ENCODE measurements at regions not wholly inside any gene's neighbourhood (a gene's known extent, or its start where the extent isn't known, plus 50 kb on each side); places are given as distances from the start of the nearest gene placed in this dataset.

GRCh38 chrX:96311366-96311765 is 373.3 kb upstream of the DIAPH2 start:
- no peak overlapping the region for H3K27ac ChIP-seq (replicated peaks in 1 of 4)
- H3K9me3 ChIP-seq, result peaks cover 0 to 6% (median 0%) of the 10 kb centered on the region in 4 donors
- H3K4me1 ChIP-seq, result no peaks in the 10 kb centered on the region
- H3K36me3 ChIP-seq, result no peaks in the 10 kb centered on the region
- WGBS, result 65% methylated on average over 1 of the region's 1 CpG
- no peaks in the 10 kb centered on the region for H3K27me3 ChIP-seq
- DNase-seq (ENCODE audit: extremely low spot score), result no peak
- intact Hi-C loops (cut with DNase I), result no loop called here
- TF ChIP-seq POLR2AphosphoS5 (IDR thresholded peaks at IDR 0.05) (no peak), EP300 (IDR thresholded peaks at IDR 0.05) (no peak), CTCF (IDR thresholded peaks at IDR 0.05) (no peak), POLR2A (IDR thresholded peaks at IDR 0.05; ENCODE audit: low read depth) (no peak)
- no peak overlapping the region for H3K4me3 ChIP-seq

- TF ChIP-seq POLR2AphosphoS5 (IDR thresholded peaks at IDR 0.05) (no peak), CTCF (IDR thresholded peaks at IDR 0.05) (no peak), EP300 (IDR thresholded peaks at IDR 0.05) (no peak), POLR2A (IDR thresholded peaks at IDR 0.05; ENCODE audit: low read depth) (no peak)
- Histone ChIP-seq H3K4me1 (no peaks in the 10 kb centered on the region), H3K27me3 (no peaks in the 10 kb centered on the region), H3K27ac (replicated peaks in 1 of 4) (no peak overlapping the region), H3K4me3 (no peak overlapping the region), H3K9me3 (peaks cover 0 to 3% (median 0%) of the 10 kb centered on the region in 4 donors), H3K36me3 (no peaks in the 10 kb centered on the region)
- 60% methylated on average over 2 of the region's 2 CpGs for WGBS
- no peak for DNase-seq (ENCODE audit: extremely low spot score)
- intact Hi-C loops (cut with DNase I), result no loop called here
Observed at GRCh38 chrX:96314985-96315384, 369.7 kb upstream of the DIAPH2 start.

GRCh38 chrX:96361844-96362243 is 322.8 kb upstream of the DIAPH2 start:
- DNase-seq (ENCODE audit: extremely low spot score), result no peak
- WGBS, result 78% methylated on average over 3 of the region's 3 CpGs
- TF ChIP-seq POLR2A (IDR thresholded peaks at IDR 0.05; ENCODE audit: low read depth) (no peak), CTCF (IDR thresholded peaks at IDR 0.05) (no peak), EP300 (IDR thresholded peaks at IDR 0.05) (no peak), POLR2AphosphoS5 (IDR thresholded peaks at IDR 0.05) (no peak)
- H3K4me3 ChIP-seq, result no peak overlapping the region
- no peaks in the 10 kb centered on the region for H3K4me1 ChIP-seq
- no peak overlapping the region for H3K27ac ChIP-seq (replicated peaks in 1 of 4)
- intact Hi-C loops (cut with DNase I), result no loop called here
- no peaks in the 10 kb centered on the region for H3K27me3 ChIP-seq
- no peaks in the 10 kb centered on the region for H3K9me3 ChIP-seq
- no peaks in the 10 kb centered on the region for H3K36me3 ChIP-seq

- peak overlapping the region in 1 of 4 donors; percentile 30 for H3K4me3 ChIP-seq
Observed at GRCh38 chrX:96372313-96373046, 312.2 kb upstream of the DIAPH2 start.

More at GRCh38 chrX:96372313-96373046, 312.2 kb upstream of the DIAPH2 start:
- H3K4me1 ChIP-seq, result peaks cover 0 to 24% (median 7%) of the 10 kb centered on the region in 4 donors
- no peaks in the 10 kb centered on the region for H3K9me3 ChIP-seq
- H3K27ac ChIP-seq (replicated peaks in 1 of 4), result no peak overlapping the region
- intact Hi-C loops (cut with DNase I), result loop anchor here (5.0 to 10.0 kb wide), 2 partner anchors 310 to 392 kb away; partner anchors contain the start of gene DIAPH2
- H3K36me3 ChIP-seq, result no peaks in the 10 kb centered on the region
- TF ChIP-seq CTCF (IDR thresholded peaks at IDR 0.05), result peak; percentile 64 to 73 (median 66)
- no peak for TF ChIP-seq EP300 (IDR thresholded peaks at IDR 0.05)
- WGBS, result 28% methylated on average over 7 of the region's 7 CpGs
- no peak for DNase-seq (ENCODE audit: extremely low spot score)
- H3K27me3 ChIP-seq, result no peaks in the 10 kb centered on the region

All from esophagus muscularis mucosa (tissue), 4 donors.